ENCODE measurements at regions not wholly inside any gene's neighbourhood (a gene's known extent, or its start where the extent isn't known, plus 50 kb on each side); places are given as distances from the start of the nearest gene placed in this dataset.

- Histone ChIP-seq H4K5ac (ENCODE audit: low read depth, low read length) (no peak overlapping the region), H2BK120ac (ENCODE audit: low read depth, low read length) (no peak overlapping the region), H3K4ac (ENCODE audit: low read depth, low read length) (no peak overlapping the region), H2BK5ac (ENCODE audit: low read depth, low read length, poor library complexity, severe bottlenecking) (no peak overlapping the region), H2BK20ac (ENCODE audit: low read depth, low read length) (no peak overlapping the region), H4K20me1 (ENCODE audit: insufficient read depth, low read length) (no peaks in the 10 kb centered on the region), H3K23ac (ENCODE audit: low read depth, low read length) (no peak overlapping the region), H3K36me3 (ENCODE audit: control insufficient read depth, insufficient read depth, low read length) (no peaks in the 10 kb centered on the region), H4K91ac (ENCODE audit: insufficient read depth, low read depth, low read length) (no peak overlapping the region), H3K9ac (ENCODE audit: low read depth, low read length) (no peak overlapping the region), H2AK9ac (replicated peaks; ENCODE audit: low read depth, low read length, poor library complexity) (no peak overlapping the region), H2BK15ac (ENCODE audit: low read depth, low read length) (no peak overlapping the region), H2AK5ac (ENCODE audit: low read depth, low read length) (no peak overlapping the region), H3K14ac (replicated peaks; ENCODE audit: low read depth, low read length) (no peak overlapping the region), H3K9me1 (ENCODE audit: insufficient read depth, low read length) (no peaks in the 10 kb centered on the region), H3K4me3 (ENCODE audit: insufficient read depth, low read depth, low read length) (no peak overlapping the region), H3K18ac (ENCODE audit: low read depth, low read length) (no peak overlapping the region), H3K27me3 (ENCODE audit: control insufficient read depth, insufficient read depth, low read length) (peaks cover 45% of the 10 kb centered on the region), H3K27ac (ENCODE audit: insufficient read depth, low read length) (no peak overlapping the region), H2AFZ (replicated peaks; ENCODE audit: low read length, poor library complexity) (no peak overlapping the region), H3K56ac (ENCODE audit: extremely low read depth, insufficient read depth, low read length) (no peak overlapping the region), H3K4me2 (ENCODE audit: low read depth, low read length) (no peak overlapping the region), H3K9me3 (ENCODE audit: control insufficient read depth, insufficient read depth, low read length) (no peaks in the 10 kb centered on the region), H3K4me1 (ENCODE audit: control insufficient read depth, insufficient read depth, low read length) (no peaks in the 10 kb centered on the region), H3K79me1 (ENCODE audit: low read depth in 1 of 2, low read length in 2 of 2) (no peaks in the 10 kb centered on the region), H4K8ac (ENCODE audit: low read depth in 2 of 2, low read length in 2 of 2) (no peak overlapping the region)
- BruUV-seq (replicated peaks) = no TSS peak
- no peak for ATAC-seq (ENCODE audit: low read depth)
- intact Hi-C loops (cut with micrococcal nuclease) (no loop called here), in situ Hi-C loops (cut with MboI; ENCODE audit: low sequenced_read_pairs) (no loop called here), dilution Hi-C loops (cut with HindIII; ENCODE audit: low sequenced_read_pairs, unreplicated experiment) (no loop called here)
- ChIA-PET CTCF (no interaction called here), POLR2A (ENCODE audit: unreplicated experiment) (no interaction called here)
- TF ChIP-seq RAD21 (IDR thresholded peaks at IDR 0.05; ENCODE audit: low read length) (no peak), USF2 (IDR thresholded peaks at IDR 0.05; ENCODE audit: low read depth, low read length) (no peak), SMC3 (IDR thresholded peaks at IDR 0.05; ENCODE audit: low read depth, low read length) (no peak), FOS (IDR thresholded peaks at IDR 0.05; ENCODE audit: low read depth, low read length) (no peak)
- 67% methylated on average over 3 of the region's 5 CpGs; no CpG with 5 or more reads in 1 of the 2 experiments for WGBS, 2 experiments (ENCODE audit: extremely low coverage in 2 of 2, insufficient read length in 1 of 2)
- no peak for DNase-seq
Observed at GRCh38 chr2:109067631-109068125, 61.3 kb upstream of the SH3RF3 start.

All from IMR-90 (cell line).